Astrocyte (in vitro differentiated cells and primary cell): ENCODE measurements at regions not wholly inside any gene's neighbourhood (a gene's known extent, or its start where the extent isn't known, plus 50 kb on each side); places are given as distances from the start of the nearest gene placed in this dataset.

Experiments
- EZH2 ChIP-seq: IDR thresholded peaks from 2 replicates; pipeline ENCODE4 v1.6.1; 2012; ENCODE audit warnings: mild to moderate bottlenecking, low read length, inconsistent platforms; ENCODE audit not compliant: insufficient read depth
- TF ChIP-seq, protein P1 (sequence below): IDR thresholded peaks from 2 replicates; pipeline ENCODE4 v1.5.1; 2011; ENCODE audit warnings: low read depth, mild to moderate bottlenecking, inconsistent platforms, low read length, moderate library complexity; ENCODE audit not compliant: insufficient read depth

DNA sequence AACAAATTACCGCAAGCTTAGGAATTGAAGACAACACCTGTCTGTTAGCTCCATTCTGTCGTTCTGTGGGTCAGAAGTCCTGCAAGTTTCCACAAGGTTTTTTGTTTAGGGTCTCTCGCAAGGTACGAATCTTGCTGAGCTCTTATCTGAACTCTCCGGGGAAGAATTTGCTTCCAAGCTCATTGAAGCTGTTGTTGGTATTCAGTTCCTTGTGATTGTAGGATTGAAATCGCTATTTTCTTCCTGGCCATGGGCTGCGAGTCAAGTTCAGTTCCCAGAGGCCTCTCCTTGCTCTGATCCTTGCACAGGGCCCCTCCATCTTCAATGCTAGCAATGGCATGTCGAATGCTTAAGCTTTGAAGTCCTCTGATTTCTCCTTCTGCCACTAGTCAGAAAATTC lies 53.5 kb upstream of the CNTLN start:
- TF ChIP-seq, protein P1, sequence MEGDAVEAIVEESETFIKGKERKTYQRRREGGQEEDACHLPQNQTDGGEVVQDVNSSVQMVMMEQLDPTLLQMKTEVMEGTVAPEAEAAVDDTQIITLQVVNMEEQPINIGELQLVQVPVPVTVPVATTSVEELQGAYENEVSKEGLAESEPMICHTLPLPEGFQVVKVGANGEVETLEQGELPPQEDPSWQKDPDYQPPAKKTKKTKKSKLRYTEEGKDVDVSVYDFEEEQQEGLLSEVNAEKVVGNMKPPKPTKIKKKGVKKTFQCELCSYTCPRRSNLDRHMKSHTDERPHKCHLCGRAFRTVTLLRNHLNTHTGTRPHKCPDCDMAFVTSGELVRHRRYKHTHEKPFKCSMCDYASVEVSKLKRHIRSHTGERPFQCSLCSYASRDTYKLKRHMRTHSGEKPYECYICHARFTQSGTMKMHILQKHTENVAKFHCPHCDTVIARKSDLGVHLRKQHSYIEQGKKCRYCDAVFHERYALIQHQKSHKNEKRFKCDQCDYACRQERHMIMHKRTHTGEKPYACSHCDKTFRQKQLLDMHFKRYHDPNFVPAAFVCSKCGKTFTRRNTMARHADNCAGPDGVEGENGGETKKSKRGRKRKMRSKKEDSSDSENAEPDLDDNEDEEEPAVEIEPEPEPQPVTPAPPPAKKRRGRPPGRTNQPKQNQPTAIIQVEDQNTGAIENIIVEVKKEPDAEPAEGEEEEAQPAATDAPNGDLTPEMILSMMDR = no peak
- TF ChIP-seq EZH2 = no peak
